ENCODE measurements at regions not wholly inside any gene's neighbourhood (a gene's known extent, or its start where the extent isn't known, plus 50 kb on each side); places are given as distances from the start of the nearest gene placed in this dataset.

DNA sequence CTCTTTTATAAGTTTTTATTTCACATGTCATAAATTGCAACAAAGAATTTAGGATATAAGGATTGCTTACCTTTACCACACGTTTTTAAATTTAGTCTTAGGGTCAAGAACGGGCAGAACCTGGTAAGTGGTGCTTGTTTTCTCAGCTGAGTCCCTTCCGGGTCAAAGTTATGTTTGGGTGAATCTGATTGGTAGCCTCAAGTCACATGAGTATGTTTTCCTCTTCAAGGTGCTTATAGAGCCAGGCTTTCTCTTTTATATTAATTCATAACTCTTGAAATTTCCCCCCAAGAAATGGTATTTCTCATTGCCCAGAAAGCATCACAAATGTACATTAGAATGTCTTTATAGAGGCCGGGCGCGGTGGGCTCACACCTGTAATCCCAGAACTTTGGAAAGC, 415.7 kb upstream of the ROBO2 start:
- DNase-seq (ENCODE audit: low spot score) = no peak

DNA sequence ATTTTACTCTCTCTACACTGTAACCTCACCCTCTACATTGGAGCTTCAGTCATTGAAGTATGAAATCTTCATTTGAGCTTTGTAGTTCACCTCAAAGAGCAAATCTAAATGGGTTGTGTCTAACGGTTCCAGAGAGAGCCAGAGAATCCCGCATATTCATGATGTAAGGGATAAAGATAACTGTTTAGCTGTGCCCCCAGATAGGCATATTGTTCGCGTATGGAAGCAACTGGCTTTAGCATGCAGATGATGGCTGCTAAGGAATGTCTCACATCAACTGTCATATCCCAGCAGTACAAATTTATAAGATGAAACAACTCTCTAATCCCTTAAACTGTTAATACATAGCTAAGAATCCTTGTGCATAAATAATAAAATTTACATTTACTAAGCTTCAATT, 412.7 kb upstream of the ROBO2 start:
- no peak for DNase-seq (ENCODE audit: low spot score)

DNA sequence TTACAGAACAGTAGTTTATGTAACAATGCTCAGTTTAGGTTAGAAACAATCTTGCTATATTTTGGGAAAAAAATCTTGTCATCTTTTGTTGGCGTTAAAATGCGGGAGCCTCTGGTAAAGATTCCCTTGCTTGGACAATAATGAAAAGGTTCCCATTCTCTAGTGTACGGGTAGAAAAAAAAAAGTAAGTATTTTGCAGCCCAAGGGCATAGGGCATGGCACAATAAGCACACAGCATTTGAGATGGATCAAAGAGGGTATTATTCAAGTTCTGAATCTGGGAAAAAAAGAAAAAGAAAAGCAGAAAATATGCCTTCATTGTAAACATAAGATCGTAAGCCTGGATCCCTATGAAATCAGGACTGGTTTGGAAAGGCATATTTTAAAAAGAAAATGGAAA, 408.6 kb upstream of the ROBO2 start:
- no peak for DNase-seq (ENCODE audit: low spot score)

DNA sequence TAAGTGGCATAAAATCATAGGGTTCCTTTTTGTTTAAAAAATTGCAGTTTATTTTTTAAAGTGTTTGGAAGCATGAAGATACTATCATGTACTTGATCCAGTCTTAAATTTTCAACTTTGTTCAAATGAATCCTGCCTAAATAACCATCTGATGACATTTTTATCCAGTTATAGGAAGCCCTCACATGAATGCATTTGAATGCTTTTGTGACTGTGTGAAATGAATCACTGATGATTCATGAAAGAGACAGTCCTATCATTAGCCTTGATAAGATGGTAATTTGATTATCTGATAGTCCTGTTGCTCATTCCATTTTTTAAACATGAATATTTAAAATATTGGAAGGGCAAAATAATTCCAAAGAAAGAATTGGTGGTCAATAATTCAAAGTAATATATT, 401.9 kb upstream of the ROBO2 start:
- DNase-seq (ENCODE audit: low spot score) = no peak

DNA sequence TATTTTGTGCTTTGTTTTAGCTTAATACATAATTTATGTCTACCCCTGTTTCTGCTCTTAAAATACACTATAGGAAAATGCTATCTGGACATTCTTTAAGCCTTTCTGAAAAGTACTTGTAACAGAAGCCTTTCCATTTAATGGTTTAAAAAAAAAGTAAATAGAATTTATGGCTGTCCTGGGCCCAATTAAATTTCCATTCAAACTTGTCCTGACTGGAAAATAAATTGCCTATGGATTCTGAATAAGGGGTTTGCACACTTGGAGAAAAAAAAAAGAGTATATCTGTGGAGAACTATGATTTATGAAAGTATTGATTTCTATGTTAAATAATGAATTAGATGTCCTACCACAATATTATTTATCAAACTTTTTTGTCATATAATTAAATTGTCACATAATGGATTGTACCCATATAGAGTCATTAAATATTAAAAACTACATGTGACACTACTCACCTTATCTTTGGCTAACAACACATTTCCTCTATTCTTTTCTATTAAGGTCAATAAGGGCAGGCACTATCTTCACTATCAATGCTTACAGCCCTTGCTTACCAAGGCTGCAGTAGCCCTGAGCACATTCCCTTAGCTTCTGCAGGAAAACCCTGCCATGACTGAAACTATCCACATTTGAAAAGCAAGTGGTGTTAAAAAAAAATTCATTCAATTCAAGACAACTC, 396.1 kb upstream of the ROBO2 start:
- DNase-seq (ENCODE audit: low spot score) = no peak

DNA sequence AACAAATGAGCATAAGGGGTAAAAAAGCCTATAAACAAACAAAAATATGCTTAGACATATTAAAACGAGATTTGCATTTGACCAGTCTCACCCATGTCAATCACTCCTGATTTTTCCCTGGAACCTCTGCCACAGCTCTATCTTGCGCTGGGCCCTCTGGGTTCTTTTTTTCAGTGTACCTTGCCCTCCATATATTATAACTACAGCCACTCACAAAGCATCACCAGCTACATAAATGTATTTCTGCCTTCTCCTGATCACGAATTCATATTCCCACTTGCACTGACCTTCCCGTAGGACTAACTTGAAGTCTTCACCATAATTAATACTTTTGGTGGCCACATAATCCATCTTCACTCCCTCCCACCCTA, 395.6 kb upstream of the ROBO2 start:
- DNase-seq (ENCODE audit: low spot score) = no peak

DNA sequence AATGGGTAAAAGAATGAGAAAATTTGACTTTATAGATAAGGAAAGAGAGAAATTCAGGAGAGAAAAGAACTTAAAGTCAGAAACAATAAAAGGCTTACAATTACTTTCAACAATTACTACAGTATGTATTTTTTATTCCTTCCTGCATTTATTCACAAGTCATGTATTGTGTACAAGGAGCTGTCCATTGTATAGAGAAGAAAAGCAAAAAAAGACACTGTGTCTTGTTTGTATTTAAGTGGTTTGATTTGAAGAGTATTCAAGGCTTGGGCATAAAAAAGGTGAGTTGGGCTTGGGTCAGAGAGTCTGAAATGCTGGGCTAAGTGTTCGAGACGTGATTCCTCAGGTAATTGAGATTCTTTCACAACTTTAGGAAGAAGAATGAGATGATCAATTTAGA, 394.2 kb upstream of the ROBO2 start:
- DNase-seq (ENCODE audit: low spot score) = no peak

DNA sequence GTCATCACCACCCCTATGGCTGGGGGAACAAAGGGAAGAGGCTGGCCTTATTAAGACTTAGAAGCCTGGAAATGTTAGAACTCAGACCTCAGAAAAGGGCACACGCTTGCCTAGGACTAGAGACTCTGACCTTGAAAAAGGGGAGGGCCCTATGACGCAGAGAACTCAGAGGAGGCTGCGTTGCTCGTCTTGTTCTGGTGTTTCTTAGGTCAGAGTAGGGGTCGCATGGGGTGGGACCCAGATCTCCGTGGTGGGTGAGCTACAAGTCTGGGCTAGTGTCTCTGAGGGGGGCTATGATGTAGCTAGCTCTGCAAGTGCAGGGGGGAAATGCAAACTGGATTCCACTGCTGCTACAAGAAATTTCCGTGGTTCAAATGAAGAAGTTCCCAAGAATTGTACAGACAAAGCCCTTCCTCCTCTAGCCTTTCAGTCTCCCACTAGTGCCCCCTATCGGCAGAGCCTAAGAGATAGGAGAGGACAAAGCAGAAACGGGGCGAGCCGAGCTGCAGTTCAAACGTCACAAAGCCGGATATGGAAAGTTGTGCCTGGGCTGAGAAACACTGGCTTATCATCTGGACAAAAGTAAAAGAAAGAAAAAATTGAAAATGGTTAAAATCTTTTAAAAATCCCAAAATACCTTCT, 392.9 kb upstream of the ROBO2 start:
- DNase-seq (ENCODE audit: low spot score) = no peak

DNA sequence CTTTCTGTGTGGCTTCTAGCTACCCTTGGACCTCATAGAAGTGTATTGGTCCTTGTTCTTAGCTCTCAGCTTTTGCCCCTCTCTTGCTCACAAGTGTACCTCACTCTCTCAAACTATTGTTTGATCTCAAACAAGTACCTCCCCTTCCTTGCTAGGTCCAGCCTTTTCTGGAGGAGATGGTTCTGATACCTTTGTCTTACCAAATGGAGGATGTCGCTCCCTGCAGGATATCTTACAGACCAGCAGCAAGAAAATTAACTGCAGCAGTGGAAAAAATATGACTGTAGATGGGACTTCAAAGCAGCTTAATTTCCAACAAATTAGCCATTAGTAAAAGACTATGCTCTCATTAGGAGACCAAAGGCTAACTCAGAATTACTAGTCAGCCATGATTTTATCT, 388.1 kb upstream of the ROBO2 start:
- DNase-seq (ENCODE audit: low spot score) = no peak

DNA sequence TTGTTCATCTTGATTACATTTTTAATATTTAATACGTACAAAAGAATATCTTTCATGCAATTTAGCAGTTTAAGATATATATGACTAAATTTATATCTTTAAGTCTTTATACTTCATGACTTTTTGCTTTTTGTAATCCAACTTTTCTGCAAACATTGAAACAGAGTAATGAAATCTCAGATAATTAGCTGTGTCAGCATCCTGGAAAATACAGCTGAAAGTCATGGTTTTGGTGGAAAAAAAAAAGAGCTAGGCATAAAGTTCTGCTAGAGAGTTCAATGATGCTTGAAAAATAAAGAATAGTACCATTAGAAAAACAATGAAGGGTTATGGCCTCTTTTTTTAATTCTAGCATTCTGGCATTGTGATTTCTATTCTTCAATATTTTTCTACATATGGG, 387.4 kb upstream of the ROBO2 start:
- DNase-seq (ENCODE audit: low spot score) = no peak

DNA sequence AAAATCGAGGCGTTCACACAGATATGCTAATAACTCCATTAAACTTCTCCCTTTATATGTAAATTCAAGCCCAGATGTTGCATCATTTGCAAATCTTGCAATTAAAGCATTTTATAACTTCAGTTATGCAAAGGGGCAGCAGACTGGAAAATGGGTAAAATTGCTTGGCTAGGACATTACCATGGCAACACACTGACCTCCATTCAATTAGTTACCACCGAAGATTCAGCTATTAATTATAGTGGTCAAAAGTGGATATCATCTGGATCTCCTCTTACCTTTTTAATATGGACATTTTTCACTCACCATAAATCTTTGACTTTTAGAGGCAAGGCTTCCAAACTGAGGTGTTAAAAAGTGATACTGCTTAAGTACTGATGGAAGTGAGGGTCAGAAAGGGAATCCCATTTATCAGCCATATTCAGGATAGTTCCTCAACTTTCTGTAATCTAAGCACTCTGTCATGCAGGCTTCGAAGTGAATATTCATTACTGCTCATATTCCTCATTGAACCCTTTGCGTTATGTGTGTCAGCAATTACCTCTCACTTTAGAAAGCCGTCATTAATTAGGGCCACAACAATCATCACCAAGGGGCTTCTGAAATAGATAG, 386.2 kb upstream of the ROBO2 start:
- DNase-seq (ENCODE audit: low spot score) = no peak

DNA sequence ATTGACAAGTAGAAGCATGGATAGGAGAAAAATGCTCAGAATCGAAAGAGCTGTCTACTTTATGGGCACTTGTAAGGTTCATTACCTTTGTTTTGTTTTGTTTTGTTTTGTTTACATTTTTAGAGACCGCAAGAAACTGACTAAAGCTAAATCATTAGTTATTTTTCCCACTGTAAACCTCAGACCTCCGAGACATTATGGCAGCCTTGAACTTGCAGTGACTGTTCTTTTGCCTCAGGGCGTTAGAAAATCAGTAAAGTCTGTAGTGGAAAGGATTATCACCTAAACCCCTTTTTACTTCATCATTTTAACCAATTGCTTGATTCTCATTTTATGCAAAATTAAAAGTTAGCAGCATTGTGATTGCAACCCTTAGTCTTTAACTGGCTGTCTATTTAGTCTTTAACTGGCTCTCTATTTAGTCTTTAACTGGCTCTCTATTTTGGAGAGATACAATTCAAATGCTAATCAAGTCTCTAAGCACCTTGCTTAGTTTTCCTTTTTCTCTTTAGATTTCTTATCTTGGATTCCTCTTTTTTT, 383.3 kb upstream of the ROBO2 start:
- no peak for DNase-seq (ENCODE audit: low spot score)

DNA sequence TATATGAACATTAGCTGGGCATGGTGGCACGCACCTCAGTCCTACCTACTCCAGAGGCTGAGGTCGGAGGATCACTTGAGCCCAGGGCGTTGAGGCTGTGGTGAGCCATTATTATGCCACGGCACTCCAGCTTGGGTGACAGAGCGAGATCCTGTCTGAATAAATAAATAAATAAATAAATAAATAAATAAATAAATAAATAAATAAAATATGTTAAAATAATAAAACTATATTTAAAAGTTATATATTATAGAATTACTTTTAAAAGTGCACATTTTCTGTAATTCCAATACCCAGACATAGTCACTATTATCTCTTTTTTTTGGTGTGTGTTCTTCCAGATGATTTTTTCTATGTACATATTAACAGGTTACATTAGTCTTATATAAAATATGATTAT, 382.0 kb upstream of the ROBO2 start:
- DNase-seq (ENCODE audit: low spot score) = no peak

DNA sequence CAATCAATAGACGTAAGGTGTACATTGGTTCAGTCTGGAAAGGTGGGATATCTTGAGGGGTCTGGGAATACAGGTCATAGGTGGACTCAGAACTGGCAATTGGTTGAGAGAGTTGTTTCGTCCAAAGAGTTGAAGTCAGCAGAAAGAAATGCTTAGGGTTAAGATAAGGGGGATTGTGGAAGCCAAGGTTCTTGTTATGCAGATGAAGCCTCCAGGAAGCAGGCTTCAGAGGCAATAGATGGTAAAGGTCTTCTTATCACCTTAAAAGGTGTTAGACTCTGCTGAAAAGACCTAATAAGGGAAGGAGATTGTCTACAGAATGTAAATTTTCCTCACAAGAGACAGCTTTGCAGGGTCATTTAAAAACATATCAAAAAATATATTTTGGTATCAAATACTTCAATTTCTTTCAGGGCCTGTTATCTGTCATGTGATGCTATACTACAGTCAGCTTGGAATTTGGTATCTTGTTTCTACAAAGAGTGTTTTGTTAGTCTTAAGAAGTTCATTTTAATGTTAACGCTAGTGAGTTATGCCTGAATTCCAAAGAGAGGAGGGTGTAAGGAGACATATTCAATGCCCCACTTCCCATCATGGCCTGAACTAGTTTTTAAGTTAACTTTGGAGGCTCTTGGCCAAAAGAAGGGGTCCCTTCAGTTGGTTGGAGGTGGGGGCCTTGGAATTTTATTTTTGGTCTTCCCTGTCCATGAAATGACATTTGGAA, 378.2 kb upstream of the ROBO2 start:
- DNase-seq (ENCODE audit: low spot score) = no peak

DNA sequence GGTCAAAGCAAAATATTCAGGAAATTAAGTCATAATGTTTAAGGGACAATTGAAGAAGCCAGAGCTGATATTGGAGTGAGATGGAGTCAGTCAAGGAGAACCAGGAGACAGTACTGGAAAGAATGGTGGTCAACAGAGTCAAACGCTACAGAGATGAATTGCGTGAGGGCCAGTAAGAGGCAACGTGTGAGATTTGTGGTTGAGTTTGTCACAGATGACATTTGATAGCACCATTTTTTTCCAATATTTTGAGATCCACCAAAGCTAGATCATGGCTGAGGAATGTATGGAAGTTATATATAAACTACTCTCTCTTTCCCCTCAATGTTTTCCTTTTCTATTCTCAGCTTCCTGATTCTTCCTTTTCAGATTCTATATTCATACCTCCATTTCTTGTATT, 375.1 kb upstream of the ROBO2 start:
- DNase-seq (ENCODE audit: low spot score) = no peak

DNA sequence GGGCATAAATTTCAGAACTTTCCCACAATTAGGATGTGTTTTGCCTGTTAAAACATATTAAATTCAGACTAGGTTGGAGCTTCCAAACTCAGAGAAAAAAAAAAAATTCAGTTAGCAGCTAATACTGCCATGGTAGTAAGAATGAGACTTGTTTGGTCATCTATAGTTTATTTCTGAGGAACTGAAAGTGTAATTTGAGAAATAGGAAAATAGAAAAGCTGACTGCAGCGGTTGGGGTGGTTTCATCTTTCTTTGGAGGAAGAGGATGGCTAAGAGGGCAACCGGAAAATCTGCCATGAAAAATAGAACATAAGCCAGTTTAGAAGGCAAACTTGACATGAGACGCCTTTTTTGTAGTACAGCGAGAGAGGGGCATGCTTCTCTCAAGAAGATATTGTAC, 371.2 kb upstream of the ROBO2 start:
- no peak for DNase-seq (ENCODE audit: low spot score)

DNA sequence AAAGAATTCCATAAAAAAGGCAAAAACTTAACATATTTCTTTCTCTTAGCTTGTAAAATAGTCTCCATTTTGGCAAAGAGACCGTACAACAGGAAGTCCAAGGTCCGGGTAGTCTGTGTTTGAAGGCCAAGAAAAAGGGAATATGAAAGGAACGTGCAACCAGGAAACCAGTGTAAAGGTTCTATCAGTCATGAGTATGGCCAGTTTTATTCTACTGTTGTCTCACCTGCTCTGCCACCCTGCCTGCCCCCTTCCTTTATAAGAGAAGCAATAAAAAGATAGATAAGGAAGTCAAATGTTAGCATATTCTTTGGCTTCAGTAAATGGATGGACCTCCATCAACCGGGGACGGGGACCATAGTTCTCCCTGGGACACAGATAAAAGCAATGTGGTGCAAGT, 370.6 kb upstream of the ROBO2 start:
- DNase-seq (ENCODE audit: low spot score) = no peak

DNA sequence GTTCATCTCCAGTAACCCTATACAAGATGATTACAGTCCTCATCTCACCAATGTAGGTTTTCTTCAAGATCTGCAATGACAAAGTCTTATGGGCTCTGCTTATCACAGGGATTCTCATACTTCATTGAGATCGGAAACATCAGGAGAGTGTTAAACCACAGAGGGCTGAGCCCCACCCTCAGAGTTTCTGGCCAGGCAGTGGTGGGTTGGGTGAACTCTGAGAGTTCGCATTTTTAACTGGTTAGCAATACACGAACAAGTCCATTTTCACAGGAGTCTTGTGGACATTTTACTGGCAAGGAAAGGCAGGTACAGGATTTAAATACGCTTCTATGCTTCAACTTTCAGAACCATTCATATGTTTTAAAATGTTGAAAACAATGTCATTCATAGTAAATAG, 366.7 kb upstream of the ROBO2 start:
- no peak for DNase-seq (ENCODE audit: low spot score)

DNA sequence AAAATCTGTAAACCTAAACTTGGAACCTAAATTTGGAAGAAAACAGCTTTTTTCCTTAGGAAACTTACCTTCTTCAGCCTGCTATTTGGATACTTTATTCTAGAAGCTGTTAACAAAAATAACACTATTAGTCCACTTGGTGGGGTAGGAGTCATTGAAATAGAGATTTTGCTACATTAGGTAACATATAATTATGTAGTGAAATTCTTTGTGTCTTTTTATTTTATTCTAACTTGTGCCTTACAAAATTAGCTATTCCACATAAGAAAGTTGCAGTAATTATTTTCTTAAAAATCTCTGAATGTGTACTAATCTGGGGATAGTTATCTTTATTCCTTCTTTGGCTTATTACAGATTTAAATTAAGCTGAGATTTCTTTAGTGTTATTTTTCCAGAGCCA, 360.4 kb upstream of the ROBO2 start:
- DNase-seq (ENCODE audit: low spot score) = no peak

DNA sequence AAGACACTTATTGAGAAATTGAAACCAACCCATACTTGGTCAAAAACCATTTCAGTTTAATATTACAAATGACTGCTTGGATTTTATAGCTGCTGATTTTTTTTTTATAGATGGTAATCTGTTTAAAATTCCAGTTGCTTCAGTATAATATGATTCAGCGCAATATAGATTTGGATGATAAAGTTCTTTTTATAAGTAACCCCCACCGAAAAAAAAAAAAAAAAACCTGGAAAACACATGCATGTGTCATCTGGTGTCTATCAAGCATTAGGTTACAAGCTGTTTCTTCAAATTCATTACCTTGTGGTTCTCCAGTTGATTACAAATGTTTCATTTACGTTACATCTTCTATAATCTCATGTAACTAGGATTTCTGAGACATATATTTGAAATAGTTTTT, 356.6 kb upstream of the ROBO2 start:
- DNase-seq (ENCODE audit: low spot score) = no peak

DNA sequence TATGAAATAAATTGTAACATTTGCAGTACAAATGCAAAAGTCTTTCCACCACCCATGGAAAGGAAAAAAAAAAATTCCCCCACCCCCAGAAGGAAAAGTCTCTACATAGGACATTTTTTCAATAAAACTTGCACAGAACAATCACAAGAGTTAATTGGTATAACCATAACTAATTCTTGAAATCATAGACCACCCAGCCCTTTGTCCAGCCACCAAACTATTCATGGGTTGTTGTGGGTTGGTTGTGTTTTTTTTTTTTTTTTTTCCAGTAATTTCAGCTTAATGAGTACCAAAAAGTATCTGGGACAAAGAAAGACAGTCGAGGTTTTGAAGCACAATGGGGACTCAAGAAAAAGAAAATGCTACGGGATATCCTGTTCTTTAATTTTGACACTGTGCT, 355.0 kb upstream of the ROBO2 start:
- no peak for DNase-seq (ENCODE audit: low spot score)

DNA sequence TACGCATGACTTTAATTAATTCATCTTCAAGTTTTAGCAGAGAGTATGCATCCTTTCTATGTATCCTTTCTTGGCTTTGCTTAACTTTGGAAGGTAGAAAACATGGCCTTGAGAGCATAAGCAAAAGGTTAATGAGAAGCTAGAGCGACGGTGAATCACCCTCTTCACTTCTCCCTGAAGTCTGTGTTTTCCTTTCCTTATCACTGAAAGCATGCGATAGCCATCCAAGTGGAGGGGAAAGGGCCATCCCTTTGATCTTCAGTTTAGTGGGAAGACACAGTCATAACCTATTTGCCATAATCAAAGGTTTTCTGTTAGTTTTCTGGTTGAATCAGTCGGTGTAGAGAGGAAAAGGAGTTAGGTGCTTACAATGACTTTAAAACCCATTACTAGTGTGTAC, 354.0 kb upstream of the ROBO2 start:
- no peak for DNase-seq (ENCODE audit: low spot score)

DNA sequence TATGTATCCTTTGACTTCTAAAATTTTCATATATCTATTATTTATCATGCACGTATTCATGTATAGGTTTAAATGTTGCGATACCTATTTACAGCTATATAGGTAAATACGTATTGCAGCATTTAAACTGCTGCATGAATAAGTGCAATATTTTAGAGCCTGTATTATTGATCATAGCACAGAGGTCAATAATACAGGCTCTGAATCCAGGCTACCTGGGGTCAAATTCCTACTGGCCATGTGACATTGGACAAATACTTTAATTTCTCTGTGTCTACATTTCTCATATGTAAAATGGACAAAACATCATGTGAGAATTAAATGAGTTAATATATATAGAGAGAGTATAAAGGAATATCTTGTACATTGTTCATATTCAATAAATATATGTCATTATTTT, 352.9 kb upstream of the ROBO2 start:
- DNase-seq (ENCODE audit: low spot score) = no peak
